AG09319 (cell line): ENCODE measurements at regions not wholly inside any gene's neighbourhood (a gene's known extent, or its start where the extent isn't known, plus 50 kb on each side); places are given as distances from the start of the nearest gene placed in this dataset.

ENCODE experiments used
- DNase-seq: peaks from one replicate; pipeline ENCODE4 v3.0.0-alpha.2; 2010; ENCODE audit warnings: low read depth; ENCODE audit errors: extremely low read depth
- TF ChIP-seq, protein P1 (sequence below): IDR thresholded peaks from 2 replicates; pipeline ENCODE4 v1.5.1; 2011; ENCODE audit warnings: low read depth, mild to moderate bottlenecking, inconsistent platforms, low read length, moderate library complexity

GRCh38 chr4:20431543-20431951 lies 179.8 kb downstream of the SLIT2 start:
- TF ChIP-seq, protein P1, sequence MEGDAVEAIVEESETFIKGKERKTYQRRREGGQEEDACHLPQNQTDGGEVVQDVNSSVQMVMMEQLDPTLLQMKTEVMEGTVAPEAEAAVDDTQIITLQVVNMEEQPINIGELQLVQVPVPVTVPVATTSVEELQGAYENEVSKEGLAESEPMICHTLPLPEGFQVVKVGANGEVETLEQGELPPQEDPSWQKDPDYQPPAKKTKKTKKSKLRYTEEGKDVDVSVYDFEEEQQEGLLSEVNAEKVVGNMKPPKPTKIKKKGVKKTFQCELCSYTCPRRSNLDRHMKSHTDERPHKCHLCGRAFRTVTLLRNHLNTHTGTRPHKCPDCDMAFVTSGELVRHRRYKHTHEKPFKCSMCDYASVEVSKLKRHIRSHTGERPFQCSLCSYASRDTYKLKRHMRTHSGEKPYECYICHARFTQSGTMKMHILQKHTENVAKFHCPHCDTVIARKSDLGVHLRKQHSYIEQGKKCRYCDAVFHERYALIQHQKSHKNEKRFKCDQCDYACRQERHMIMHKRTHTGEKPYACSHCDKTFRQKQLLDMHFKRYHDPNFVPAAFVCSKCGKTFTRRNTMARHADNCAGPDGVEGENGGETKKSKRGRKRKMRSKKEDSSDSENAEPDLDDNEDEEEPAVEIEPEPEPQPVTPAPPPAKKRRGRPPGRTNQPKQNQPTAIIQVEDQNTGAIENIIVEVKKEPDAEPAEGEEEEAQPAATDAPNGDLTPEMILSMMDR, result peak; percentile 12
- DNase-seq, result no peak

- no peak for DNase-seq
- TF ChIP-seq, protein P1, result no peak
These were observed 180.4 kb downstream of the SLIT2 start for GRCh38 chr4:20432088-20432487.

DNA sequence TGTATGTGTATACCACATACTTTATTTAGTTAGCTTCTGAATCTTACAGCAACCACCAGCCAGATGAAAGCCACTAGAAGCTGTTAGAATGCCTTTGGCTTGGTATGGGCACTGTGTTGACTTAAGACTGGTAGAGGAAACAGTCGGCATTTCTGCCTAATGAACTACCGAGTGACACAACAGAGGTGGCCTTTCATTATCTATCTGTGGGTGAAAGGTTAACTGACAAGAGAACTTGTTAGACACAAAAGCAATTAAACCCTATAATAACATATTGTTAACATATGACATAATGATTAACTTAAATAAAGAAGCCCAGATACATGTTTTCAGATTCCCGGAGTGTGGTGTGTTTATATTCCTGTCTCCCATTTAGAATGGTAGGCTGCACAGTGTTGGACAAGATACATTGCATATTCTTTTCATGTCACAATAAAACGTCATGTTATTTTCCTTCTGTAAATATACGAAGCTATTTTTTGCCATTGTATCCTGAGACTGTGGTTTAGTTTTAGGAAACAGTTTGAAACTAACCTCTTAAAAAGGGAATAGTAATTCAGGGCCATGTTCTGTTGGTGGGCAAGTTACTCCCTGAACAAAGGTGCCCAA lies 181.5 kb downstream of the SLIT2 start:
- no peak for DNase-seq
- TF ChIP-seq, protein P1, result no peak

- TF ChIP-seq, protein P1, result no peak
- no peak for DNase-seq
These were observed 188.5 kb downstream of the SLIT2 start for GRCh38 chr4:20440170-20440569.

DNA sequence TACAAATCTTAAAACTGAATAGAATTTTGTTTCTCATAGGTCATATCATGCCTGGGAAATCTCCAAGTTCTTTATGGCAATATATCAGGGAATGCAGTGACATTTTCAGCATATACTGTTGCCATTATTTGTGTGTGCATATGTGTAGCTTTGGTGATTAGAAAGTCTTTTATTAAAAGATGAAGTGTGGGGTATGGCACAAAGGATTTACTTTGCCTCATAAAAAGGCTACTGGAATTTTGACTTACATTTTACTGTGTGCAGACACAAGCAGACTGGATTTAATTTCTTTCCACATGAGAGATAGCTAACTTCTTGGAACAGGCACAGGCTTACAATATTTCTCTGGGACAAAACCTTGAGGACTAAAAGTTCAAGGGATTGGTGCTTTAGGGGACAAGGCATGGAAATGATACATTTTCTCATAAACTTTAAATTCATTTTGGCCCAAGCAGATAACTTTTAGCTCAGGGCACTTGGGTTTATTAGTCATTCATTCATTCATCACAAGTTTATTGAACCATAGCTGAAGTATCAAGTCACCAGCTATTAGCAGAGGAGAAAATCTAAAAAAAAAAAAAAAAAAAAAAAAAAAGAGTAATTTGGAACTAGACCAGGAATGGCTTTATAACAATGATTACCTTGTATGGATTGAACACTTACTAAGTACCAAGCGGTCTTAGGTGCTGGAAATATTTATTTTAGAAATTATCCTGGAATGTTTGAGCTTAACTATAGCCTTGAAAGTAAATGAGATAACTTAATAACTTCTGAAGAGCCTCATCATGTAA lies 191.5 kb downstream of the SLIT2 start:
- no peak for DNase-seq
- TF ChIP-seq, protein P1, result no peak

- DNase-seq, result no peak
- TF ChIP-seq, protein P1, result no peak
These were observed 193.1 kb downstream of the SLIT2 start for GRCh38 chr4:20444599-20445337.
